Suprapubic skin (tissue), 4 donors: ENCODE measurements at regions not wholly inside any gene's neighbourhood (a gene's known extent, or its start where the extent isn't known, plus 50 kb on each side); places are given as distances from the start of the nearest gene placed in this dataset.

ENCODE experiments used
- DNase-seq, 2 donors: peaks; one replicate each; pipeline ENCODE4 v3.0.0-alpha.2; 2019; ENCODE audit warnings: low spot score in 2 of 2
- H3K27ac ChIP-seq: fragments of 200-600 bp; sonication (generic); one replicate; pipeline ENCODE4 v1.5.1; 2019
- H3K27me3 ChIP-seq: fragments of 200-600 bp; sonication (generic); one replicate; pipeline ENCODE4 v1.5.1; 2019
- H3K36me3 ChIP-seq: fragments of 200-600 bp; sonication (generic); one replicate; pipeline ENCODE4 v1.5.1; 2019
- H3K4me1 ChIP-seq: fragments of 200-600 bp; sonication (generic); one replicate; pipeline ENCODE4 v1.5.1; 2019
- H3K4me3 ChIP-seq: fragments of 200-600 bp; sonication (generic); one replicate; pipeline ENCODE4 v1.5.1; 2019; ENCODE audit warnings: mild to moderate bottlenecking
- H3K9me3 ChIP-seq: fragments of 200-600 bp; sonication (generic); one replicate; pipeline ENCODE4 v1.5.1; 2019
- EP300 ChIP-seq: sonication (generic); formaldehyde crosslinking; IDR thresholded peaks from one replicate; pipeline ENCODE4 v1.6.1; 2017; ENCODE audit warnings: antibody characterized with exemption
- POLR2A ChIP-seq, 2 donors: fragments of 450-650 bp; IDR thresholded peaks; one replicate each; pipeline ENCODE4 v1.6.1; 2017; ENCODE audit warnings: antibody characterized with exemption in 2 of 2, mild to moderate bottlenecking in 2 of 2, moderate library complexity in 2 of 2
- POLR2AphosphoS5 ChIP-seq, 3 donors: sonication (generic); formaldehyde crosslinking; IDR thresholded peaks; one replicate each; pipeline ENCODE4 v1.6.1; 2017; ENCODE audit warnings: antibody characterized with exemption in 3 of 3
- WGBS: methylation state at CpG from one replicate; pipeline ENCODE4 v1.1.5; 2018; 5-methylcytosine and 5-hydroxymethylcytosine counted together
- TF ChIP-seq, protein P1 (sequence below), 2 donors: fragments of 200-600 bp in 1 of 2; fragments of 450-650 bp in 1 of 2; sonication (generic) in 1 of 2; IDR thresholded peaks; one replicate each; pipeline ENCODE4 v1.5.1; 2016 to 2019; ENCODE audit warnings: antibody characterized with exemption in 2 of 2, mild to moderate bottlenecking in 1 of 2, moderate library complexity in 1 of 2

DNA sequence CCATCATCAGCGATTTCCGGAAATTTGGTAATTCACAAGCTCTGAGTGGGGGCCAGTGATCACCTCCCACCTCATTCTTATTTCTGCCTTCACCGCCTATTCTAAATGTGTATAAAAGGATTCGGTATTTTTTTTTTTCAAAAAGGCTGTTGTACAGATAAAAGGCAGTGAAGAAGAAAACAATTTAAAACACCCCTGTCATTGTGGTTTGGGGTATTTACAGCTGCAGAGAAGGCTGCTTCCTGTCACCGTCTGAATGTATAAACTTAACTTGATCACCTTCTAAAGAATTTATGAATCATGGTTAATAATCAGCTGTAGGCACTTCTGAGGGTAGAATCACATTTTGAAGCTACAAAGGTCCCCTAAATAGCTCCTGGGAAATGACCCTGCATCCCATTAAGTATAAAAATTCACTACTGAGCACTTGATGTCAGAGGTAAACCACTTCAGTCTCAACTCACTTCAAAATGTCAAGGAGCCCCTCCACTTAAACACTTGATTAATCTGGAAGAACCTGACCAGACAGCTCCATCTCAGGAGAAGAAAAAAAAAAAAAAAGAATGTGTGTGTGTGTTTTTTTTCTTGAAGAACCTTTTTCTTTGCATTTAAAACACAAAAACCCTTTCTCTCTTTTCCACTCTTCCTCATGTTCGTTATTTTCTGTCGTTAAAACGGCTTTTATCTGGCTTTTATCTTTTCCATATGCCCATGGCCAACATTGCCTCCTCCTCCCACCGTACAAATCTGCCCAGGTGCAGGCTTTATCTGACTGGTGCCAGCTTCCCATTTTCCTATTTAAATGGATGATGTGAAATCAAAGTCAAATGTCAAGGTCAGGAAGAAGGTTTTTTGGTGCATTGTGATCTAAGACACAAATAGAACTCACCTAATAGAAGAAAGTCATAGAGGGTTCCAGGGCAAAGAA is 291.2 kb downstream of the IRX1 start:
- H3K27me3 ChIP-seq, result no peaks in the 10 kb centered on the region
- H3K27ac ChIP-seq, result no peak overlapping the region
- H3K4me1 ChIP-seq, result no peaks in the 10 kb centered on the region
- 39% methylated on average over 9 of the region's 9 CpGs for WGBS
- DNase-seq, result no peak
- H3K9me3 ChIP-seq, result no peaks in the 10 kb centered on the region
- TF ChIP-seq, protein P1, sequence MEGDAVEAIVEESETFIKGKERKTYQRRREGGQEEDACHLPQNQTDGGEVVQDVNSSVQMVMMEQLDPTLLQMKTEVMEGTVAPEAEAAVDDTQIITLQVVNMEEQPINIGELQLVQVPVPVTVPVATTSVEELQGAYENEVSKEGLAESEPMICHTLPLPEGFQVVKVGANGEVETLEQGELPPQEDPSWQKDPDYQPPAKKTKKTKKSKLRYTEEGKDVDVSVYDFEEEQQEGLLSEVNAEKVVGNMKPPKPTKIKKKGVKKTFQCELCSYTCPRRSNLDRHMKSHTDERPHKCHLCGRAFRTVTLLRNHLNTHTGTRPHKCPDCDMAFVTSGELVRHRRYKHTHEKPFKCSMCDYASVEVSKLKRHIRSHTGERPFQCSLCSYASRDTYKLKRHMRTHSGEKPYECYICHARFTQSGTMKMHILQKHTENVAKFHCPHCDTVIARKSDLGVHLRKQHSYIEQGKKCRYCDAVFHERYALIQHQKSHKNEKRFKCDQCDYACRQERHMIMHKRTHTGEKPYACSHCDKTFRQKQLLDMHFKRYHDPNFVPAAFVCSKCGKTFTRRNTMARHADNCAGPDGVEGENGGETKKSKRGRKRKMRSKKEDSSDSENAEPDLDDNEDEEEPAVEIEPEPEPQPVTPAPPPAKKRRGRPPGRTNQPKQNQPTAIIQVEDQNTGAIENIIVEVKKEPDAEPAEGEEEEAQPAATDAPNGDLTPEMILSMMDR (IDR thresholded peaks at IDR 0.05), result no peak
- TF ChIP-seq POLR2AphosphoS5 (IDR thresholded peaks at IDR 0.05), result no peak
- no peak for TF ChIP-seq EP300
- TF ChIP-seq POLR2A (IDR thresholded peaks at IDR 0.05), result no peak
- no peak overlapping the region for H3K4me3 ChIP-seq
- no peaks in the 10 kb centered on the region for H3K36me3 ChIP-seq

DNA sequence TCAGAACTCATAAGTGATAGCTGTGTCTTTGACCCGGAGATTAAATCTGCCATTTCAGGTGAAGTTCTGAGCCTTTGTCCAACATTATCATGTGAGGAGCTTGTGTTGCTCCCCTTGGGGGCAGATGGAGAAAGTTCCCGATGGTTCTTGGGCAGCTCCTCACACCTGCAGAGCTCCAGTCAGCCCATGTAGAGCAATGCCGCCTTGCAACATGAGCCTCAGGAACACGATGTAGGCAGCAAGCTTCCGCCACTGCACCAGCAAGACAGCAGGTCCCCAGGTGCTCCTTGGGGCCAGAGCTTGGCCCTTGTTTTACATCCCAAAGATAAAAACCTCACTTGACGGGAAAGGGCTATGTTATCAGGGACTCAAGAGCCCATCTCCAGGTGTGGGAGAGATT is 292.7 kb downstream of the IRX1 start:
- no peaks in the 10 kb centered on the region for H3K4me1 ChIP-seq
- H3K4me3 ChIP-seq, result no peak overlapping the region
- no peak for DNase-seq
- TF ChIP-seq EP300, result no peak
- TF ChIP-seq POLR2A (IDR thresholded peaks at IDR 0.05), result no peak
- TF ChIP-seq, protein P1 (IDR thresholded peaks at IDR 0.05), result no peak
- no peak for TF ChIP-seq POLR2AphosphoS5 (IDR thresholded peaks at IDR 0.05)
- H3K27me3 ChIP-seq, result no peaks in the 10 kb centered on the region
- no peaks in the 10 kb centered on the region for H3K36me3 ChIP-seq
- no peaks in the 10 kb centered on the region for H3K9me3 ChIP-seq
- WGBS, result 65% methylated on average over 3 of the region's 6 CpGs
- no peak overlapping the region for H3K27ac ChIP-seq

DNA sequence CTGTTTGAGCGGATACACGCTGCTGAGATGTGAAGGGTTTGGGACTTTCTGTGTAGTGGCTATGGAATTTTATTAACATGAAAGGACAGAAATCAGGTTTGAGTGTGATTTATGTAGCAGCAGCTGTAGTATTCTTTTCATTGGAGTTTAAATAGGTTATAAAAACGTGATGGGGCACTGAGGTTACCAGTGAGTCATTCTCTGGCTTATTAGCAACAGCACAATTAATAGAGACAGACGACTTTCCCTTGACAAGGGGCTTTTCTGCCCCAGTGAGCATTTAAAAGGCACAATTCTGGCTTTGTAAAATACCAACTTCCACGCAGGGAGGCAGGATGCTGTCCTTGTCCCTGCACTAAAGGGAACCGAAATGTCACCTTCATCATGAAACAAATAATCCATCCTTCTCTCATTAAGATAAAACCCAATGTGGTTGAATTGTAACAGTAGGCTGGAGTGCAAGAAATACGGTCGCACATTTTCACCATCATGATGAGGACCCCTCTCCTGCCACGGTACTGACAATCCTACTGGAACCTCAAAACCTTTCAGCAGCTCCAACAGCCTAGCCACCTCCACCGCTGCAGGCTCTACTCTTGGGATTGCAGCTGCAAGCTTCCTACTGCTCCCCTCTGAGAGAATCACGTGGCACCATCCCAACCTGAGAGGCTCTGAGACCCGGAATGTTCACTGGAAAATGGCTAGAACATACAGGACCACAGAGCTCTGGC is 293.9 kb downstream of the IRX1 start:
- no peaks in the 10 kb centered on the region for H3K27me3 ChIP-seq
- H3K9me3 ChIP-seq, result no peaks in the 10 kb centered on the region
- no peak overlapping the region for H3K27ac ChIP-seq
- TF ChIP-seq EP300 (no peak), POLR2A (IDR thresholded peaks at IDR 0.05) (no peak), POLR2AphosphoS5 (IDR thresholded peaks at IDR 0.05) (no peak)
- TF ChIP-seq, protein P1 (IDR thresholded peaks at IDR 0.05), result no peak
- H3K4me1 ChIP-seq, result no peaks in the 10 kb centered on the region
- 73% methylated on average over 10 of the region's 12 CpGs for WGBS
- no peak for DNase-seq
- H3K36me3 ChIP-seq, result no peaks in the 10 kb centered on the region
- H3K4me3 ChIP-seq, result no peak overlapping the region

DNA sequence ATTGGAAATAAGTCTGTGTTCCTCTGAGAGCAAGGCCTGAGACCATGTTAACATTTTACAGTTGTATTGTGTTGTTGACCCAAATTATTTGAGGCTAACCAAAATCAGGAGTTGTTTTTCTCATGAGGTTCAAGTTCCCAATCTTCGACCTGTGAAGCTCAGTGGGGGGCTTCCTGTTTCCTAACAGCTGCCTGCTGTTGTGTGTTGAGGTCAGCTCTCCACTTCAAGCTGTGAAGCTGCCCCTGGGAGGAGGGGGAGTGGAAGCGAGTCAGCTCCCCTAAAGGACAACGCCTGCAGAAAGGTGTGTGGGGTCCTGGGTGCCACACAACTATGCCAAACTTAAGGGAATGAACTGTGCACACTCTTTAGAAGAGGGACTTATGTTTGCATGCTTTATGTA is 295.5 kb downstream of the IRX1 start:
- no peak overlapping the region for H3K27ac ChIP-seq
- H3K9me3 ChIP-seq, result no peaks in the 10 kb centered on the region
- H3K4me3 ChIP-seq, result no peak overlapping the region
- no peaks in the 10 kb centered on the region for H3K4me1 ChIP-seq
- H3K27me3 ChIP-seq, result no peaks in the 10 kb centered on the region
- DNase-seq, result no peak
- 74% methylated on average over 3 of the region's 3 CpGs for WGBS
- TF ChIP-seq, protein P1 (IDR thresholded peaks at IDR 0.05), result no peak
- no peak for TF ChIP-seq POLR2AphosphoS5 (IDR thresholded peaks at IDR 0.05)
- TF ChIP-seq EP300, result no peak
- no peak for TF ChIP-seq POLR2A (IDR thresholded peaks at IDR 0.05)
- no peaks in the 10 kb centered on the region for H3K36me3 ChIP-seq

DNA sequence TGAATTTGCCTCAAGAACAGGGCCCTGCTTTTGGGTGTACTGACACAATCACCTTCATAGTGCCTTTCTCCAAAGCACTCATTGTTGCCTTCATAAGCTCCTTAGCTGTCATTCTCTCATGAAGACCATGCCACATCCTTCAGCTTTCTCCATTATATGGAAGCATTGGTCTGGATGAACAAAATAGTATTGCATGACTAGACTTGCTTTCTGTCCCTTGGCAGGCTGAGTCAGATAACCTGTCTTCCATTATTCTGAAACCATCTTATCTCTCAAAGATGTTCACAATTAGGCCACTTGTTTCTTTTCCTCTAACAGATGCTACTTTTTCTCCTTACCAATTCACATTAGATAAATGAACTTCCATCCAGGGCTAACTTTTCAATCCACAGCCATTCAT is 297.9 kb downstream of the IRX1 start:
- TF ChIP-seq POLR2AphosphoS5 (IDR thresholded peaks at IDR 0.05), result no peak
- no peak for TF ChIP-seq EP300
- no peak for TF ChIP-seq POLR2A (IDR thresholded peaks at IDR 0.05)
- TF ChIP-seq, protein P1 (IDR thresholded peaks at IDR 0.05), result no peak
- H3K36me3 ChIP-seq, result no peaks in the 10 kb centered on the region
- H3K4me1 ChIP-seq, result no peaks in the 10 kb centered on the region
- no peak overlapping the region for H3K4me3 ChIP-seq
- H3K9me3 ChIP-seq, result no peaks in the 10 kb centered on the region
- no peak overlapping the region for H3K27ac ChIP-seq
- no peak for DNase-seq
- no peaks in the 10 kb centered on the region for H3K27me3 ChIP-seq
